HG03565 (cell line): ENCODE measurements at regions not wholly inside any gene's neighbourhood (a gene's known extent, or its start where the extent isn't known, plus 50 kb on each side); places are given as distances from the start of the nearest gene placed in this dataset.
"Not testable (repeated sequence)": the region's sequence is repeated elsewhere in the genome, so short reads cannot be mapped to it uniquely, and the experiment has no call there.

Source experiments
- ATAC-seq: cut with Tn5 transposase; IDR thresholded peaks from one replicate; pipeline ENCODE4 v1.9.1; 2021; ENCODE audit warnings: mild to moderate bottlenecking, moderate library complexity; ENCODE audit not compliant: unreplicated experiment

- ATAC-seq, result no peak
These were observed 1617.8 kb upstream of the FLRT2 start for GRCh38 chr14:83912032-83912642.

- no peak for ATAC-seq
These were observed 1616.5 kb upstream of the FLRT2 start for GRCh38 chr14:83913476-83913875.

DNA sequence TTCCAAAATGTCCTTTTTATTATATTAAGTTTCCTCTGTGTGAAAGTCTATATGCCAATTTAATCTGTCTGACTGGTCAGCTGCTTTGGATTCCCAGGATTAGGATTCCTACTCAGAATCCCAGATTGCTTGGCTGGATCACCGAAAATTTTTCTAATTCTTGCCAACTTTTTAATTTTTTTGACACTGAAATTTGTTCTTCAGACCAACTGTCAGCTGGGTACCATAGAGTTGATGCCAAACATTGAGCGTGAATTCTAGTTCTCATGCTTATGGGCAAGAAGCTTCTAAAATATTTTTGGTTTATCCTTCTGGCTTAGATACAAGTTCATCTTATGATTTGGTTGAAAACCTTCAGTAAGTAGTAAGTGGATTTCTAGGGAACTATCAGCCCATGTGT lies 1611.4 kb upstream of the FLRT2 start:
- no peak for ATAC-seq

DNA sequence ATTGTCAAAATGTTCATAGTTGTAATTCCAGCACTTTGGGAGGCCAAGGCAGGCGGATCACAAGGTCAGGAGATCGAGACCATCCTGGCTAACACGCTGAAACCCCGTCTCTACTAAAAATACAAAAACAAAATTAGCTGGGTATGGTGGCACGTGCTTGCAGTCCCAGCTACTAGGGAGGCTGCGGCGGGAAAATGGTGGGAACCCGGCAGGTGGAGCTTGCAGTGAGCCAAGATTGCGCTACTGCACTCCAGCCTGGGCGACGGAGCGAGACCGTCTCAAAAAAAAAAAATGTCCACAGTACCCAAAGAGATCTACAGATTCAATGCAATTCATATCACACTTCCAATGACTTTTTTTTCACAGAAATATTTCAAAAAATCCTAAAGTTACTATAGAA lies 1610.3 kb upstream of the FLRT2 start:
- not testable (repeated sequence) for ATAC-seq

DNA sequence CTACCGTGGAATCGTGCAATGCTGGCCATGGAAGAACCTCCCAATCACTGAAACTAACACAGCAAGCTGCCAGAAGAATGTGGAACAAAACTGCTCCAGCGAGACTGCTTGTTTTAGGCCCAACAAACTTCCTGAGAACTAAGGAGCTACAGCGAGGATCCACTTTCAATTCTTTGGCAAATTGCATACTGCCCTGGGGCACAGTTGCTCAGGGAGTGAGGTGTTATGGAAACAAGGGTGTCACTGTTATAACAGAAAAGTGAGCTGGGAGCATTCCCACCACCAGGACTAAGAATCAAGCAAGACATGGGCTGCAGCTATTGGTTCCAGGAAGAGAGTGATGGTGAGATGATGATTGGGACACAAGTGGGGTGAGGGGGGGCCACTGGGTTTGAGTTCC lies 1606.1 kb upstream of the FLRT2 start:
- ATAC-seq, result no peak

- no peak for ATAC-seq
These were observed 1605.7 kb upstream of the FLRT2 start for GRCh38 chr14:83924259-83924658.

DNA sequence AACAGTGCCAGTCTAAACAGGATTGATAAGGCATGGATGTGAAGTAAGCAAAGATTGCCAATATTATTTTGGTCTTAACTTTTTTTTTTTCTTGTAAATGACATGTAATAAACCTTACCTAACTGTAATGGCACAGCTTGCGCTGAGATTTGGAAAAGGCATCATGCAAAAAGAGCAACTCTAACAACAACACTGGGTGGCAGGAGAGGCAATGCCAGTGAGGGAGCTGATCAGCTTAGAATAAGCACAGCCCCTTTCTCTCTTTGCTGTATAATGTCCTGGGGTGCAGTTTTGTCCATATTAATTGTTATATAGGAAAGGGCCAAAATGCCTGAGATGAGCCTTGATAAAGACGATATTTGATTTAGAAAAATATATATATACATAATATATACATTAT lies 1589.7 kb upstream of the FLRT2 start:
- ATAC-seq, result no peak

GRCh38 chr14:83958359-83958758 lies 1571.6 kb upstream of the FLRT2 start:
- no peak for ATAC-seq

GRCh38 chr14:83960832-83961512 lies 1569.0 kb upstream of the FLRT2 start:
- no peak for ATAC-seq

DNA sequence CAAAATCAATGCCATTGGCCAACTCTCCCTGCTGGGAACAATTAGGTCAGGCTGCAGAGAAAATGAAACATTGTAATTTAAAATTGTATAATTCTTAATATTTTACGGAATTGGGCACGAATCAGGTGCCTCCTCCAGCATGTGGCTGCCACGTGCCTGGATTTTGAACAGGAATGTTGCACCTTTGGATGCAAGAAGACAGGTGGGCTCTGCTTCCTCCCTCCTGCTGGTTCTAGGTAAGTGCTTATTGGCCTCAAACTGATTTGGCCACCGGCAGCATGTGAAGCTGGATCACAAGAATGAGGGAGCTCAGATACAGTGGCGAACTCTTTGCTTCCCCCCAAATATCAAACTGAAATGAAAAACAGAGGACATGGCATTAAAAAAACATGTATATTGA lies 1559.9 kb upstream of the FLRT2 start:
- no peak for ATAC-seq

DNA sequence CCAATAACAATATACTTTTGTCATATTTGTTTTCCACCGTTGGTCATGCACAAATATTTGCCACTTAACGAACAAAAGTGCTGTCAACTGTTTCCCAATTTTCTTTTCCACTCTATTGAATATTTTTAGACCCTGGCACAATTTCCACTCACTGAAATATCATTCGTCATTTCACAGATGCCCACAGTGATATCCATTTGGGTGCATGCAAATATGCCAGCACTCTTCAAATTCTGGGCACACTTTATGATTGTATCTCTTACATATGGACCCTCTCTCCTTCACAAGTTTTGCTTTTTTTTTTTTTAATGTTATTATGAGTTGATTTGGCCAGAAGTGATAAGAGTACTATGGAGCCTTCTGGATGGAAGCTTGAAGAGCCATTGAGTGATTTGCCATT lies 1557.3 kb upstream of the FLRT2 start:
- ATAC-seq, result no peak

DNA sequence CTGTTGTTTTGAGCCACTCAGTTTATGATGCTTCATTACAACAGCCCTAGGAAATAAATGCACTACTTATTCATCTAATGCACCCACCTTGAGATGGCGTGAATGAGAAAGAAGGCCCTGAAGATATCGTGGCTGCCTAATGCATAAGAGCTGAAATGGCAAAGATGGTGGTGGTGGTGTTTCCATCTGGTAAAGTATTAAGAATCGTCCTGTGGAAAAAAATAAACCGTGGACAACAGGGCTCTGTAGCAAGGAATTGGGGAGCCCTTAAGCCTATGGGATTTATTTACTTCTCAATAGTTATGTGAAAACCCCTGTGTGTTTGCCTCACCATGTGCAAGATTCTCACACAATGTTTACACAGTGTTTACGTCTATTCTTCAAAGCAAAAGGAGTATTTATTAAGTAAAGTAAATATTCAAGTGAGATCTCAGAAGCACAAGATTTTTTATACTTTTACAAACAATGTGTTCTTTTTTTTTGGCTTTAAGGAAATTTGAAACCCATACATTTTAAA lies 1555.2 kb upstream of the FLRT2 start:
- ATAC-seq, result no peak

- no peak for ATAC-seq
These were observed 1554.5 kb upstream of the FLRT2 start for GRCh38 chr14:83975435-83975834.

DNA sequence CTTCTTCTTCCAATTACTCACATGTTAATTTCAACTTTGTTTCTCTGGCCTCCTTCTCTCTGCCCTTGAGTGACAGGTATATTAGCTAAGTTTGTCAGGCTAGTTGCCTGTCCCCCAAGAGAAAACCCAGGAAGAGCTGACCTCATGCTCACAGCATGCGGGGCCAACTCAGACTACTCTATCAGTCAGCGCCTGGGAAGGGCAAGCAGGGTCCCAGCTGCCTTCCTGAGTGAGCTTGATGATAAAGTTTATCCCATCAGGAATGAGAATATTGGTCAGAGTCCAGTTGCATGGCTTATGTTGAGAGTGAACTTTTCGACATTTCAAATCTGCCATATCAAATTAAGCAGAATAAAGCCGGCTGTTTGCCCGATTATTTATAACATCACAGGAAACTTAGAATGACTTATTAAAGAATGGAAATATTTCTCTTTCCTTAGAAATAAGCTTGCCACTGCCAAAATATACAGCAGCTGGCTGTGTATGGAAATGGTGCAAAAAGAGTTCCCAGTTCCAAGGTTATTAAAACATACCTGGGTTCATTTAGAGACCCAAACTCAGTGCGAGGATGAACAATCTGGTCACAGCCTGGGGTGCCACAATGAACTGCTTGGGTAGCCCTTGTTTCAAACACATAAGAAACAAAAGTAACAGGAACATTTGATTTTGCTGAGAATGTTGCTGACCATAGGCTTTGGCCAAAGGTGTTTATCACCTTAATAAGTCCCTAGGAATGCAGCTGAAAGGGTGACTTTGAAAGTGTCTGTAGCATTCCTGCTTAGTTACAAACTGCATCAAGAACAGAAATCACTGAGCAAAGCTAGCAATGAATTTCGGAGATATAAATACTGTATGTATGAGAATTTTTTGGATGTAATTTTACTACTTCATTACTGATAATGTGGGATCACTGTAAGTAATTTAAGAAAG lies 1553.8 kb upstream of the FLRT2 start:
- ATAC-seq, result no peak

DNA sequence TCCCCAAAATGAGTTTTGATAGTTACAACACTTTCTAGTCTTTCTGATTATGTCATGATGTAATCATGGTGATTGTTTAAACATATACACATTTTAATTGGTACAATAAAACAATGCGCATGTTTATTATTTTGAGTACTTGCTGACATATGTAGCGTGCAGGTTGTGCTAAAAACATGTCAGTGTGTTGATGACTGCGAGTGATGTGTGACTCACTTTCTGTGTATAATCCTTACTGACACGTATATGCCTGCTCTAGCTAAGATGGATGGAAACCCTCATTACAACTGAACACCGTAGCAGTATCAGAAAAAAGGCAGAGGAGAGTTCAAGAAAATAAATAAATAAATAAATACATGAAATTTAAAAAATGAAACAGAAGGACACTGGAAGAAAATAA lies 1552.4 kb upstream of the FLRT2 start:
- no peak for ATAC-seq

DNA sequence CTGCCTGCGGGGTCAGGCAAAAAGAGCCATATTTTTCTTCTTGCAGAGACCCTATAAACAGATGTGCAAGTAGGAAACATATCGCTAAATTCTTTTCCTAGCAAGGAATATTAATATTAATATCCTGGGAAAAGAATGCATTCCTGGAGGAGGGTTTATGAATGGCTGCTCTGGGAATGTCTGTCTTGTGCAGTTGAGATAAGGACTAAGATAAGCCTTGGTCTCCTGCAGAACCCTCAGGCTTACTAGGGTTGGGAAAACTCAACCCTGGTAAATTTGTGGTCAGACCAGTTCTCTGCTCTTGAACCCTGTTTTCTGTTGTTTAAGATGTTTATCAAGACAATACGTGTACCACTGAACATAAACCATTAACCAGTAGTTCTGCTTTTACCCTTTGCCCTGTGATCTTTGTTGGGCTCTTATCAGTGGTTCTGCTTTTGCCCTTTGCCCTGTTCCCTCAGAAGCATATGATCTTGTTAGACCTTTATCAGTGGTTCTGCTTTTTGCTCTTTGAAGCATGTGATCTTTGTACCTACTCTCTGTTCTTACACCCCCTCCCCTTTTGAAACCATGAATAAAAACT lies 1548.2 kb upstream of the FLRT2 start:
- ATAC-seq, result not testable (repeated sequence)

- no peak for ATAC-seq
These were observed 1541.7 kb upstream of the FLRT2 start for GRCh38 chr14:83988275-83988674.

GRCh38 chr14:83991666-83992065 lies 1538.3 kb upstream of the FLRT2 start:
- no peak for ATAC-seq

DNA sequence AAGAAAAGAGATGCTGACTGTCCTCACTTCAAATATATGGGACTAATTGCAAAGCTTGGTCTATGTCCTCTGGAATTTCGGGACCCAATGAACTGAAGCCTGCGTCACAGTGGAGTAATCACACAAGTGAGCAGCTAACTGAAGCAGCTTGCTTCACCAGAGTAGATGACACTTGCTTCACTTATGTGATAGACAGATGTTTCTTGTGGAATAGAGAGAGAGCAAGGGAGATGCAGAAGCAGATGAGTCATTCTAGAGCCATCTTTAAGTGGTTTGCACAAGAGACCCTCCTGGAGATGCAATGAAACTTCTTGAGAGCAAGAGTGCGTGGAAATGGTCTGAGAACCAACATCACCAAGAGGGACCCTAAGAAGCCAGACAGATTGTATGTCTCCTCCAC lies 1537.1 kb upstream of the FLRT2 start:
- ATAC-seq, result no peak

DNA sequence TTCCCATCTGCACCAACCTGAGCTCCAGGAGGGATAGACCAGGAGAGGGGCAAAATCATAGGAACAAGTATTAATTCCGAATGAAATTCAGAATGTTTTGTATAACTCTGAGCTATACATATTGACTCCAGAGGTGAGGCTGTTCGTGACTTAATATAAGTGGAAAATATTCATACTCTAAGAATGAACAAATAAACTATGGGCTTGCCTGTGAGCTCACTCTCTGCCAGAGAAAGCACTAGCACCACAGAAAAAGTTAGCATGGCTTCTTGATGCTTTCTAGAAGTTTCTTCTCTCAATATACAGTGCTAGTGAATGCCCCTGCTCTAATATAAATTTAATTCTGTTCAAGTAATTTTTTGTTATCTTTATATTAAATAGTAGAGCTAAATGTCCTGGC lies 1536.4 kb upstream of the FLRT2 start:
- no peak for ATAC-seq

DNA sequence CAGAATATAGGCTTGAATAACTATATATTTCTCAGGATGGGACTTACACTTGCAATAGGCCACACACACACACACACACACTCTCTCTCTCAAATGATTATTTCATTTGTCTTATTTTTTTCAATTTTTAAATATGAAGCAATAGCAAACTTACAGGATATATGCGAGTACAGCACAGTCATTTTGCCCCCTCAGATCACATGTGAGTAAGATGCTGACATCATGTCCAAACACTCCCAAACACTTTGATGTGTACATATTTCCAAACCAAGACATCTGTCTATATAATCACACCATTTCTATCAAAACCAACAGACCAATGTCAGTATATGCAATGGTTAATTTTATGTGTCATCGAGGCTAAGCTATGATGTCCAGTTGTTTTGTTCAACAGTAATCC lies 1535.9 kb upstream of the FLRT2 start:
- ATAC-seq, result no peak
